ENCODE measurements at regions not wholly inside any gene's neighbourhood (a gene's known extent, or its start where the extent isn't known, plus 50 kb on each side); places are given as distances from the start of the nearest gene placed in this dataset.

GRCh38 chr13:109685203-109685602 is 101.2 kb downstream of the IRS2 start:
- TF ChIP-seq POLR2A (IDR thresholded peaks at IDR 0.05) (no peak), POLR2AphosphoS5 (IDR thresholded peaks at IDR 0.05) (no peak)

Data from gastroesophageal sphincter (tissue), 2 donors.